GM19035 (cell line): ENCODE measurements at regions not wholly inside any gene's neighbourhood (a gene's known extent, or its start where the extent isn't known, plus 50 kb on each side); places are given as distances from the start of the nearest gene placed in this dataset.
A peak's percentile ranks its signal among the peaks of the same experiment; 100 is the strongest.
"Not testable (repeated sequence)": the region's sequence is repeated elsewhere in the genome, so short reads cannot be mapped to it uniquely, and the experiment has no call there.

Experiments
- ATAC-seq: cut with Tn5 transposase; IDR thresholded peaks from one replicate; pipeline ENCODE4 v1.9.1; 2021; ENCODE audit not compliant: unreplicated experiment

DNA sequence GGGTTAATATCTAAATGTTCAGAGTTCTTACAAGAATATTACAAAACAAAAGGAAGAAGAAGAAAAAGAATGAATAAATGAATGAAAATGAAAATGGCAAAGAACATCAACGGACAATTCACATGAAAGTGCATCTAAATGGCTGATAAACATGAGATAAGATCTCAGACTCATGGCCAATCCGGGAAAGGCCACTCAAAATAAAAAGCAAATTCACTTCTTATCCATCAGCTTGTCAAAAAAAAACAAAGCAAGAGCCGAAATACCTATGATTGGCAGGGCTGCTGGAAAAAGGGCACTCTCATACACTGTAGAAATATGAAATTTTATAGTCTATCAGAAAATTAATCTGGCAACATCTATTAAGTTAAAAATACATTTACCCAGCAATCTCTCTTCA lies 103.6 kb upstream of the EDEM3 start:
- ATAC-seq = no peak

DNA sequence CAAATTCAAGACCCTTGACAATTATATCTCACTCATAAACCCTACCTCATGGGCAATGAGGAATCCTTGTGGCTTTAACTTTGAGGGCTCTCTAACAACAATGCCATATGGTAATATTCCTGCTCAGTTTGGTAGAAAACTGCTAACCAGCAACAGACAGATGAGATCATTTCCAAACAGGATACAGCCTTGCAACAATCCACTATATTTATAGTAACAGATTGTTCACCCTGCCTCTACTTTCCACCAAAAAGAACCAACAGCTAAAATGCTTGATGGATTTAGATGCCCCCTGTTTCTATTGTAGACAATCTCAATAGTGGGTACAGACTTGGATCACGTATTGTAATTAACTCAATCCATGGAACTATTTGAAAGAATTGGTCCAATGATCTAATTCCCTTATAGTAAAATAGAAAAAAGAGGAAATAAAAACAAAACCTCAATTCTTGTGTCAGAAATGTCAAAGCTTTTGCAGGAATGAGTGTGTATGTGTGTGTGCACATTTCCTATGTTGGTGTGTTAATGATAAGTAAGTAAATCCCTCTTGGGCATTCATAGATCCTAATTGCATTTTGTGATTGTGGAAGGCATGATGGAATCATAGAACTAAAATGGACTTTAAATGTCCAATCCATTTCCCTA lies 100.0 kb upstream of the EDEM3 start:
- no peak for ATAC-seq

DNA sequence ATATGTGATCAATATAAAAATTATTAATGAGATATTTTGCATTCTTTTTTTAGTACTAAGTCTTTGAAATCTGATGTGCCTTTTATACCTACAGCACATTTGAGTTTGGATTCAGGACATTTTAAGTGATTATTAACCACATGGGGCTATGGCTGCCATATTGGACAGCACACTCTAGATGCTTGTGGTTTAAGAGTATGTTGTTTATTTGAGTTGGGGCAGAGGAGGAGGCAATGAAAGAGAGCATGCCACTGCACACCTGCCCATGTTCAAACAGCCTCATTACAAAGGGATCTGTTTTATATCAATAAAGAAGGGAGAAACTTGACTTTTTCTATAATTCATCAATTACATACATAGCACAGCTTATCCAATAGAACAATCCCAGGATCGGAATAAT lies 99.4 kb upstream of the EDEM3 start:
- ATAC-seq = no peak

DNA sequence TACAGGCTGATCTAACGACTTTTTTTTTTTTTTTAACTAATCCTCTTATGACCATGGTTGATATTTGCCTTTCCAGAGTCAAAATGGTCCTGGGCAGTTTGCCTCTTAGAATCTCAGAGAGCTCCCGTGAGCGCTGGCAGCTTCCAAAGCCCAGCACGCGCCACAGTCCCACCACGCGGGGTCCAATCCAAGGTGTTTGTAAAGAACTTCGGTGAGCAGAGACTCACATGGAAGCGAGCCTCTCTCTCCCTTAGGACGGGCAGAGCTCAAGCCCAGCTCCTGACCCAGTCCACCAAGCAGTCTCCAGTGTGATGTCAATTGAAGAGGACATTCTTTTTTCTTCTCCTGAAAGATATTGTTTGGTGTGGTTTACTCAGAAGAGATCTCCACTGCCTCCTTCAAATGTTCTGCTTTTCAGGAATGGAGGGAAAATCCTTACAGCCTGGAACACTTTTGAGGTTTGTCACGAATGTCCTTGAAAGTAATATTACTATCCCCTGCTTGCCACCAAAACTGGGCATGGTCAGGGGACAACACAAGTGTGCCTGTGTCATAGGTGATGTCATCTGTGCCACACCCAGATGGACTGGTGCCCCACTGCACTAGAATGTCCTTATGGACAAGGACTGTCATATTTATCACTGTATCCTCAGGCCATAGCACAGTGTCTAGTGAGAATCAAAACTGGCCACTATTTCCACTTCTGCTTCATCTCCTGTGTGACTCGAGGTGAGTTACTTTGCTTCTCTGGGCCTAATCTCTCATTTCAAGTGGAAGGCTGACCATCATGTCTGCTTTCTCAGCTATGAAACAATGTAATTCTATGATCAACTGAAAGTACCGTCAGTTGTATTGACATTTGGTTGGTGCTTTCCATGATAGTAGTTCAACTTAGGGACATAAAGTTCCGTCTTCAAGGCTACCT lies 97.4 kb upstream of the EDEM3 start:
- ATAC-seq = no peak

- ATAC-seq = peak; percentile 99
These were observed 89.3 kb upstream of the EDEM3 start for GRCh38 chr1:184843732-184844495.

DNA sequence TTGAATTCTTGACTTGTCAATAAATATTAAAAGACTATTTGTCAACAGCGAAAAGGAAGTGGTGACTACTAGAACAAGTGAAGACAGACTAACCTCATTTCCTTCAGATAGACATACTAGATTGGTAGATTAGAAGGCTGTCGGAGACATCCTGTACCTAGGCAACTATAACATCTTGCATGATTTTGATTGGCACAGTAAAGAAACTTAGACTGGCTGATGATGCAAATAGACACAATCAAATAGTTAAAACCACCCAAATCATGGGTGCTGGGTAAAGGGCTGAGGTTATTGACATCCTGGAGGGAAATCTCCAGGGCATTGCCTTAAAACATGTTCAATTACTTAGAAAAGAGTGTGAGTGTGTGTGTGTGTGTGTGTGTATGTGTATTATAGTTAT lies 85.9 kb upstream of the EDEM3 start:
- no peak for ATAC-seq

- ATAC-seq = no peak
These were observed 83.9 kb upstream of the EDEM3 start for GRCh38 chr1:184838504-184838951.

- no peak for ATAC-seq
These were observed 82.6 kb upstream of the EDEM3 start for GRCh38 chr1:184836934-184837895.

- ATAC-seq = no peak
These were observed 81.5 kb upstream of the EDEM3 start for GRCh38 chr1:184836141-184836540.

- not testable (repeated sequence) for ATAC-seq
These were observed 79.3 kb upstream of the EDEM3 start for GRCh38 chr1:184833994-184834393.

DNA sequence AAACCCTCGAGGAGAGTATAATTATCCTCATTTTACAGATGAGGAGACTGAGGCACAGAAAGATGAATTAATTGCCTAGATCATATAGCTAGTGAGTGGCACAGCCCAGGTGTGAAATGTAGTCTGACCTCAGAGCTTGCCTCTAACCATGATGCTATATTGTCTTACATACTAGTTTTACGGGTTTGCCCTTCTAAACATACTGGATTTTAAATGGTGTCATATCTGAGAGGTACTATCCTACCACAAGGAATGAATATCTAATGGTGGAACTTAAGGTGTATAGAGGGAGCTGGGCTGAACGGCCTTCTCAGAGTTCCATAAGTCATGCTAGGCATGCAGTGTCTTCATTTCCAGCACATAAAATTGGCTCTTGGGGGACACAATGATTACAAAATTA lies 77.9 kb upstream of the EDEM3 start:
- no peak for ATAC-seq

DNA sequence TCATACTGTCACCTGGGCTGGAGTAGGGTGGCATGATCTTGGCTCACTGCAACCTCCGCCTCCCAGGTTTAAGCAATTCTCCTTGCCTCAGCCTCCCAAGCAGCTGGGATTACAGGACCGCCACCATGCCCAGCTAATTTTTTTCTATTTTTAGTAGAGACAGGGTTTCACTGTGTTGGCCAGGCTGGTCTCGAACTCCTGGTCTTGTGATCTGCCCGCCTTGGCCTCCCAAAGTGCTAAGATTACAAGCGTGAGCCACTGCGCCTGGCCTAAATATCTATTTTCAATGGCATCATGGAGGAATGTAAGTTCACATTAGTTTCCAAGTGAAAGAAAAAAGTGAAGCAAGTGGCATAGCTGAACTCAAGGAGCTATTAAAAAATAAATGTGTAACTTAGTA lies 74.8 kb upstream of the EDEM3 start:
- not testable (repeated sequence) for ATAC-seq

GRCh38 chr1:184828369-184828717 lies 73.7 kb upstream of the EDEM3 start:
- ATAC-seq = no peak

- ATAC-seq = no peak
These were observed 73.1 kb upstream of the EDEM3 start for GRCh38 chr1:184827600-184828368.

DNA sequence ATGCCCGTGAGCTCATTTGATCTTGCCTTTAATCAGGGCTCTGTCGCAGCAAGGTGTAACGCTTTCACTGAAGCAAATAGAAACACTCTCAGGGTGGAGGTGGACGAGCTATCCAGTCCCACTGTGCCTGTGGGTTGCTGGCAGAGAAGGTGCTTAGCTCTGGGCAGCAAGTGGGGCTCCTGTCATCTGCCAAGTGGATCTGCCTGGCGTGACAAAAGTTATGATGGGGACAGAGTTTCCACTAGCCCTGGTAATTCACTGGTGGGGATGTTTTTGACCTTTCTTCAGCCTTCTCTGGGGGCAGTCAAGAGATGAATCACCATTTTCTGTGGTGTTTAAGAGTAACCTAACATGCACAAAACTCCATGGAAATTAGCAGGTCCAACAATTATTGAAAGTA lies 71.3 kb upstream of the EDEM3 start:
- no peak for ATAC-seq

DNA sequence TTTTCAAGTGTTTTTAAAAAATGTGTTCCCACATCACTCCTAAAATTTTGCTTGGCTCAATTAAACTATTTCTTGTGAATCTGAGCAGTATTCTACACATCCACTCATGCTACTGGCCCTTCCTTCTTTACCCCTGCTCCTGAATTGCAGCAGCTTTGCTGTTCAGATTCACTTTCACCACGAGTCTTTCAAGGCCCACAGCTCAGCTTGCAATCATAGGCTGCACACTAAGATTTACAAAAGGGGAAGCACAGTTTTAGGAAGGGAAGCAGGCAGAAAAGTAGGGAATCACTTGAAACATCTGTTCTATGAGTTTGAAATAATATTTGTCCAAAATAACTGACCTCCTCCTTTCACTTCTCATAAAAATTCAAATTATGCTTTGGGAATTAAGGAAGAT lies 70.9 kb upstream of the EDEM3 start:
- ATAC-seq = peak; percentile 41

DNA sequence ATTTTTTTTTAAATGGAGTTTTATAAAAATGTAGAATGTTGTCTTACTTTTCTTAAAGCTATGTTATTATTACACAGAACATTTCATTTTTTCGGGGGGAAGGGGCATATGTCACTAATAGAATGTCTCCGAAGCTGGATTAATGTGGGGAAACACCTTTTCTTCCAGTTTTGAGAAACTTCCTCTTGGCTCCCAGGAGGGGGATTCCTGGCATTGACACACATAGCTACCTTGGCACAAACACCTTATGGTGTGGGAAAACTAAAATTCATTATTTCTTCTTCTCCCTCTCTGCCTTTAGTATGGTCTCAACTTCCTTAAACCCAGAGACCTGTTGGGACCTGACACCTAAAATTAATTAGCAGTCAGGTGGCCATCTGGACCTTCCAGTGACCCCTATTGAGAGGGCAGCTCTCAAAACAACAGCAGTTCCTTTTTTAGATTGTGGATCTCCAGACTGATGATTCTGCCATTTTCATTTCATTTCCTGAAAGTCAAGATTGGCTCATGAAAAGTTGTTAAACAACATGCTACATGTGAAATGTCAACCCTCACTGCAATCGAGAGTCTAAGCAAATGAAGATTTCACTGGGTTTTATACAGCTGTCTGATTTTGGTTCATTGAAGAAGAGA lies 70.1 kb upstream of the EDEM3 start:
- no peak for ATAC-seq

DNA sequence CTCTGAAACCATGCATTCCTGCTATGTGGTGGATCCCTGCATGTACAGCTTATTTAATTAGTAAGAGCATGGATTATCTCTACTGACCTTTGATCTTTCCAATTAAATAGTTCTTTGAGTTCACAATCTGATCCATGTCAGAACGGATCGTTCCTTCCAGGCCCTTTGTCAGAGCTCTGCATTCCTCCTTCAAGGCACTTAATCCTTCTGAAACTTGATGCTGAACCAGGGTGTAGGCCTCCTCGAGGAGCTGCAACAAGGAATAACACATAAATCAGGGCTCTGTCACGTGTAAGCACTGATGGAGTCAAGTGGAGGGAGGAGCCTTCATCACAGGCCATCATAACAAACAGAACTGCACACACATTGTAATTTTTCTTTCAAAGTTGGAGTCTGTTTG lies 68.4 kb upstream of the EDEM3 start:
- no peak for ATAC-seq

DNA sequence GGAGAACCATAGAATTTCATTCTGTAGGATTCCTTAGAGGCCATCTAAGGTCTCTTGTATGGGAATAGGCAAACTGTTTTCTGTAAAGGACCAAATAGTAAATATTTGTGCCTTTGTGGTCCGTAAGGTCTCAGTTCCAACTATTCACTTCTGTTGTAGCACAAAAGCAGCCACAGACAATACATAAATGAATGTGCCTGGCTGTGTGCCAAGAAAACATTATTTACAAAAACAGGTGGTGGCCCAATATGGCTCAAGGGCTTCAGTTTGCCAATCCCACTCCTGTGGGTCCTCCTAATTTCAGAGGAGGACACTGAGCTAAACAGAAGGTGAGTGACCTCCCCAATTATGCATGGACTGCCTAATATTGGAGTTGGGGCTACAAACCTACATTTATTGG lies 67.6 kb upstream of the EDEM3 start:
- ATAC-seq = no peak
